HepG2 (cell line): ENCODE measurements at regions not wholly inside any gene's neighbourhood (a gene's known extent, or its start where the extent isn't known, plus 50 kb on each side); places are given as distances from the start of the nearest gene placed in this dataset.

Experiments used
- KDM2A ChIP-seq: sonication (generic); formaldehyde crosslinking; IDR thresholded peaks from 2 replicates; pipeline ENCODE4 v1.4.0; 2020; ENCODE audit warnings: low read depth, missing genetic modification reagents, borderline replicate concordance
- MXI1 ChIP-seq: IDR thresholded peaks from 3 replicates; pipeline ENCODE4 v1.6.1; 2012; ENCODE audit warnings: low read depth, low read length, inconsistent platforms, borderline replicate concordance
- POLR2A ChIP-seq, 2 experiments: IDR thresholded peaks; 2 replicates each; pipeline ENCODE4 v1.6.1; 2011; ENCODE audit warnings: low read depth in 2 of 2, low read length in 2 of 2, mild to moderate bottlenecking in 1 of 2, moderate library complexity in 1 of 2; ENCODE audit not compliant: insufficient read depth in 1 of 2
- TF ChIP-seq, protein P1 (sequence below): sonication (generic); formaldehyde crosslinking; IDR thresholded peaks from 2 replicates; pipeline ENCODE4 v1.4.0; 2020; ENCODE audit warnings: missing genetic modification reagents

DNA sequence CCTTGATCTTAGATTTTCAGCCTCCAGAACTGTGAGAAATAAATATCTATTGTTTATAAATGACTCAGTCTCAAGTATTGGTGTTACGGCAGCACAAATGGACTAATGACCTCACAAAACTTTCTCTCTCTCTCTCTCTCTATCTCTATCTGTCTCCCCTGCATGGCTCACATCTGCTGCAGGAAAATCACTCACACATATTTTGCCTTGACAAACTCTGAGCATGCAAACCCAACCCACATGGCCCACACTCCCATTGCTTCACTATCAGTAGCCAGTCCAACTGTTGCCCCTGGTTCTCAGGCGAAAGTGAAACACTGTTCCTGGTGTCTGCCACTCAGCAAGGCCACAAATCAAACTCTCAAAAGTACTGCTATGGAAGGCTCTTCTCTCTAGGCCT lies 66.4 kb upstream of the PIK3R1 start:
- TF ChIP-seq MXI1 (no peak), POLR2A (IDR thresholded peaks at IDR 0.05; ENCODE audit: insufficient read depth in 1 of 2, low read depth in 2 of 2, low read length in 2 of 2) (no peak), KDM2A (CRISPR knock-in tag) (no peak)
- TF ChIP-seq, protein P1, sequence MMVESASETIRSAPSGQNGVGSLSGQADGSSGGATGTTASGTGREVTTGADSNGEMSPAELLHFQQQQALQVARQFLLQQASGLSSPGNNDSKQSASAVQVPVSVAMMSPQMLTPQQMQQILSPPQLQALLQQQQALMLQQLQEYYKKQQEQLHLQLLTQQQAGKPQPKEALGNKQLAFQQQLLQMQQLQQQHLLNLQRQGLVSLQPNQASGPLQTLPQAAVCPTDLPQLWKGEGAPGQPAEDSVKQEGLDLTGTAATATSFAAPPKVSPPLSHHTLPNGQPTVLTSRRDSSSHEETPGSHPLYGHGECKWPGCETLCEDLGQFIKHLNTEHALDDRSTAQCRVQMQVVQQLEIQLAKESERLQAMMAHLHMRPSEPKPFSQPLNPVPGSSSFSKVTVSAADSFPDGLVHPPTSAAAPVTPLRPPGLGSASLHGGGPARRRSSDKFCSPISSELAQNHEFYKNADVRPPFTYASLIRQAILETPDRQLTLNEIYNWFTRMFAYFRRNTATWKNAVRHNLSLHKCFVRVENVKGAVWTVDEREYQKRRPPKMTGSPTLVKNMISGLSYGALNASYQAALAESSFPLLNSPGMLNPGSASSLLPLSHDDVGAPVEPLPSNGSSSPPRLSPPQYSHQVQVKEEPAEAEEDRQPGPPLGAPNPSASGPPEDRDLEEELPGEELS, result no peak
